GM20000 (cell line): ENCODE measurements at regions not wholly inside any gene's neighbourhood (a gene's known extent, or its start where the extent isn't known, plus 50 kb on each side); places are given as distances from the start of the nearest gene placed in this dataset.
"Not testable (repeated sequence)": the region's sequence is repeated elsewhere in the genome, so short reads cannot be mapped to it uniquely, and the experiment has no call there.

Source experiments
- DNase-seq: peaks from one replicate; pipeline ENCODE4 v3.0.0; 2012; ENCODE audit warnings: low spot score
- TF ChIP-seq, protein P1 (sequence below): IDR thresholded peaks from 2 replicates; pipeline ENCODE4 v1.5.1; 2012; ENCODE audit warnings: mild to moderate bottlenecking, control low read depth; ENCODE audit errors: extremely low read depth, missing control alignments

DNA sequence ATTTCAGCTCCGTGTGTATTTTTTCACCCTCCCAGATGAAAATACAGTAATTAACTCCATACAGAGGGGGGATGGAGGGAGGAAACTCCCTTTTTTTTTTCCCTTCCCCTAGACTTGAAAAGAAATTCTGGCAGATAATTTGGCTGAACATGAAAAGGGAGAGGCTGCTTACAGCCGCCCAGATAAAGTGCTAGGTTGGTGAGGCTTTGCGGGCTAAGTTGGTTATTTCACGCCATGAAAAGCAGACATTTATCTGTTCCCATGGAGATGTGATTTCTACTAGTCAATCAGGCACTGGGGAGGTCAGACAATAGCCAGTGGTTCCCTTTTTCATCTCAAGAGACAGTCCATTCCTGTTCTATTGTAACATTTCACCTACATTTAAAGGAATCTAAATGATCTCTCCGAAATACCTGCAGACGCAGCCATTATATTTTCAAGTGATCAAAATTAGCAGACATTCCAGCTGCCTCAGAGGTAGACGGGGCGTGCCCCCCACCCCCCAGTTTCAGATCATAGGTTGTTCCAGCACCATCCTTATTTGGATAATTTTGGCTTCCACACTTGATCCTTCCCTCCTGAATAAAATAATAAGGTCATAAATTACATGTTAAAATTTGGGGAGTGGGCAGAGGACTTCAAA is 143.9 kb upstream of the ZNF217 start:
- no peak for DNase-seq
- TF ChIP-seq, protein P1, sequence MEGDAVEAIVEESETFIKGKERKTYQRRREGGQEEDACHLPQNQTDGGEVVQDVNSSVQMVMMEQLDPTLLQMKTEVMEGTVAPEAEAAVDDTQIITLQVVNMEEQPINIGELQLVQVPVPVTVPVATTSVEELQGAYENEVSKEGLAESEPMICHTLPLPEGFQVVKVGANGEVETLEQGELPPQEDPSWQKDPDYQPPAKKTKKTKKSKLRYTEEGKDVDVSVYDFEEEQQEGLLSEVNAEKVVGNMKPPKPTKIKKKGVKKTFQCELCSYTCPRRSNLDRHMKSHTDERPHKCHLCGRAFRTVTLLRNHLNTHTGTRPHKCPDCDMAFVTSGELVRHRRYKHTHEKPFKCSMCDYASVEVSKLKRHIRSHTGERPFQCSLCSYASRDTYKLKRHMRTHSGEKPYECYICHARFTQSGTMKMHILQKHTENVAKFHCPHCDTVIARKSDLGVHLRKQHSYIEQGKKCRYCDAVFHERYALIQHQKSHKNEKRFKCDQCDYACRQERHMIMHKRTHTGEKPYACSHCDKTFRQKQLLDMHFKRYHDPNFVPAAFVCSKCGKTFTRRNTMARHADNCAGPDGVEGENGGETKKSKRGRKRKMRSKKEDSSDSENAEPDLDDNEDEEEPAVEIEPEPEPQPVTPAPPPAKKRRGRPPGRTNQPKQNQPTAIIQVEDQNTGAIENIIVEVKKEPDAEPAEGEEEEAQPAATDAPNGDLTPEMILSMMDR = no peak

DNA sequence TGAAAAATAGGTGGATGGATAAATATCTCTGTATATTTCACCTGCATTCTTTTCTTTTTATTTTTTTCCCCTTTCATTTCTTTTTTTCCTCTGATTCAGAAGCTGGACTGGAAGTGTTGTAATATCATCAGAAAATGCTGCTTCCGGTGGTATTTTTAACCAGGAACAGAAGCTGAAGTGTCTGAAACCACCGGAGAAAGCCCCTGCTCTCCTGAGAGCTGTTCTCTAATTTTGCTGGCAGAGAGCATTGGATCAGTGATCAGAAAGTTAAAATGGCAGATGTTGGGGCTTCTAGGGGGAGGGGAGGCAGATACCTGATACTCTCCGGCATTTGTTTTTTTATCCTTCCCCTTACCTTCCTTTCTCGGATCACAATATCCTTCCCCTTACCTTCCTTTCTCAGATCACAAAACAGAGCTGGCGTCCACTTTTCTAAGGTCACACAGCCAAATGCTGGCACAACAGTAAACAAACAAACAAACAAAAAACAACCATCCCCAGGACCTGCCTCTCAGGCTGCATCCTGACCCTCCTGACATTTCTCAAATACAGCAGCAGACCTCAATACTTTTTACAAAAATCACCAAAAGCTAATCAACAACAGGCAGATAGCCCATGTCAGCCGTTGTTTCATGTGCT is 143.2 kb upstream of the ZNF217 start:
- no peak for DNase-seq
- TF ChIP-seq, protein P1 = no peak

DNA sequence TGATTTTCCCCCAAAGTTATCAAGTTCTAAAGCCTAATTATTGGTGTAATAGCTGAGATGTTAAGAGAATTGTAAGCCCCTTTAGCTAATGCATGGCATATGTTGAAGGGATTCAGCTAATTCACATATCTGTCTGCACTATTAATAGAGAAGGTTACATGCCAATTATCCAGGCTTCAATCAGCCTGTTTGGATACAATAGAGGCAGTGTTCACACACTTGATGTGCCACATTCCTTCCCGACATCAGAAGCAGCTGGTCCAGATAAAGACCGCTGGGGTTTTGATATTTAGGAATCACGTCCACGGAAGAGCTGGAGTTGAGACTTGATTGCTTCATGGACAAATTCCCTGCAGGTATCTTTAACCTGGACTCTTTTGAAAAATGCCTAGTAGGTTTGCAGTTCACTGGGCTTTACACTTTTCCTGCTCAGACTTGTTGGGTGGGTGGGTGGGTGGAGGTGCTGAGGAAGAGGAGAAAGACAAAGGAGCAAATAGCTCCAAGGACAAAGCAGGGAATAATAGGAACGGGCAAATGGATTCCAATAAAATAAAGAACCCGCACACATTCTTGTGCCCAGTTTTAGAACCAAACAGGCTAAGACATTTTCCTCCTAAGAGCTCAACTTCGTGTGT is 142.6 kb upstream of the ZNF217 start:
- DNase-seq = no peak
- TF ChIP-seq, protein P1 = no peak

DNA sequence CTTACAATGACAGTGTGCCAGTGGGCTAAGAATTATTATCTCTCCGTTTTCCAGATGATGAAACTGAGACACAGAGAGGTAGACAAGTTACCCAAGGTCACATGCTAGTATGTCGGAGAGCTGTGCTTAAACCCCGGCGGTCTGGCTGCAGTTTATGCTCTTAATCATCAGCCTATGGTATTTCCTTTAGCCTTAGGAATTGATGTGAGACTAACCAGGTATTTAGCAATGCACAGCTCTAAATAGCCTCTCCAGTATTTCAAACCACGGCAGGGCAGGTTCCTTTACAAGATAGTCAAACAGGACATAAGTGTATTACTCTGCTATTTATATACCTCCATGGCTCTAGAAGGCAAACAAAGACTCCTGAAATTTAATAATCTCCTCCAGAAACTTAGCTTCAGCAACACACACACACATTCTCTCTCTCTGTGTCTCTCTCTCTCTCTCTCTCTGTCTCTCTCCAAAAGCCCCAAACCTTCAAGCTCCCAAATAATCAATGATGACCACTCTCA is 142.0 kb upstream of the ZNF217 start:
- TF ChIP-seq, protein P1 = no peak
- DNase-seq = no peak

DNA sequence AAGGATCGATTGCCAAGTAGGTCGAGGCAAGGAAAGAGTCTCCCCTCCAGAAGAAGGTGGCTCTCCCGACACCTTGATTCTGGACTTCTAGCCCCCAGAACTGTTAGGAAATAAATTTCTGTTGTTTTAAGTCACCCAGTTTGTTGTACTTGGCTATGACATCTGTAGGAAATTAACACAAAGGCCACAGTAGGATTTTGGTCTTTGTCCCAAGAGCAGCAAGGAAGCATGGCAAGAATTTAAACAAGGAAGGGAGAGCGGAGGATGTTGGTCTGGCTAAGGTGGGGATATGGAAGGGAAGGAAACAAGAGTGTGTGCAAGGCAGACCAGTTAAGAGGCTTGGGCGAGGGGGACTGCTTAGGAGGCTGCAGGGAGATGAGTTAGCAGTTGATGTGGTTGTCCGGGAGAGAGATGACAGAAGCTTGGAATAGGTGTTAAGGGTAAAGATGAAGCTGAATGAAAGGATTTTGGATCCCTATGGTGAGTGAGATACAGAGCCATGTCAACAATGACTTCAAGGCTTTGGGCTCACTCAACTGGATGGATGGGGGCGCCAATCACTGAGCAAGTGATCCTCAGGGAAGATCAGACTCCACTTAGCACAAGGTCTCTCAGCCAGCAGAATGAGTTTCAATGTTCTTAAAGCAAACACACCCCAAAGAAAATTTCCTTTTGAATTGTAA is 140.5 kb upstream of the ZNF217 start:
- DNase-seq = no peak
- TF ChIP-seq, protein P1 = no peak

DNA sequence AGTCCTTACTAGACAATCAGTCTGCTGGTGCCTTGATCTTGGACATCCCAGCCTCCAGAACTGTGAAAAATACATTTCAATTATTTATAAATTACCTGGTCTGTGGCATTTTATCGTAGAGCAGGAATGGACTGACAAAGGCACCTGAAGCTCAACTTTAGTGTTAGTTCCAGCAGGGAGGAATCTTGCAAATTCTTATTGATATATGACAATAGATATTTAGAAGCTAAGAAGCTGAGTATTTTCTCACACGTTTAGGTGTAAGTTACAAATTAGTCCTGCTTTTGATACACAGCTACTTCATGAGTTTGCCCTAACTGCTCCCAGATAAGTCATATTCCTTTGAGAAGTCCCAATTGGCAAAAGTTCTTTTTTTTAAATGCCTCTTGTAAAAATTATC is 138.0 kb upstream of the ZNF217 start:
- TF ChIP-seq, protein P1 = no peak
- no peak for DNase-seq

DNA sequence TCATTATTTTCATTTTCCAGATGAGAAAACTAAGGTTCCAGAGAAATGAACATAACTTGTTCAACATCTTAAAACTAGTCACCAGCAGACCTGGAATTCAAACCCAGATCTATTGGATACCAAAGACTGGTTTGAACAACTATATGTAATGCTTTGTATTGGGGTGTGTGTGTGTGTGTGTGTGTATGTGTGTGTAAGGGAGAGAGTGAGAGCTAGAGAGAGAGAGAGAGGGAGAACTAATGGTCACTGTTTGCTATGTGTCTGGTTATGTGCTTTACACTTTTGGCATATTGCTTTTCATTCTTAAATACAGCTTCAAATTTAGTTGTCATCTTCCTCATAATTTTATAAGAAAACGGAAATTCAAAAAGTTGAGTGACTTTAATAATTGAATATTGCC is 134.7 kb upstream of the ZNF217 start:
- TF ChIP-seq, protein P1 = no peak
- no peak for DNase-seq

DNA sequence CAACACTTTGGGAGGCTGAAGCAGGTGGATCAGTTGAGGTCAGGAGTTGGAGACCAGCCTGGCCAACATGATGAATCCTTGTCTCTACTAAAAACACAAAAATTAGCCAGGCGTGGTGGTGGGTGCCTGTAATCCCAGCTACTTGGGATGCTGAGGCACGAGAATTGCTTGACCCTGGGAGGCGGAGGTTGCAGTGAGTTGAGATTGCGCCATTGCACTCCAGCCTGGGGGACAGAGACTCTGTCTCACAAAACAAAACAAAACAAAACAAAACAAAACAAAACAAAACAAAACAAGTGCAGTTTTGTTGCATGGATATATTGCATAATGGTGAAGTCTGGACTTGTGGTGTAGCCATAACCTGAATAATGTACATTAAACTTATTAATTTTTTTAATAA is 133.6 kb upstream of the ZNF217 start:
- not testable (repeated sequence) for DNase-seq
